Fibroblast of lung (primary cell): ENCODE measurements at regions not wholly inside any gene's neighbourhood (a gene's known extent, or its start where the extent isn't known, plus 50 kb on each side); places are given as distances from the start of the nearest gene placed in this dataset.

Experiments used
- DNase-seq, 2 donors: peaks; one replicate each; pipeline versions ENCODE4 v3.0.0 to v3.0.0-alpha.2; 2010; ENCODE audit warnings: low read depth in 2 of 2
- H2AFZ ChIP-seq: 2 replicates; pipeline ENCODE4 v1.5.1; 2012; ENCODE audit warnings: low read length, control low read depth, inconsistent platforms
- H3K27ac ChIP-seq: 2 replicates; pipeline ENCODE4 v1.5.1; 2011; ENCODE audit warnings: low read length, control low read depth; ENCODE audit not compliant: insufficient read depth
- H3K27me3 ChIP-seq: 2 replicates; pipeline ENCODE4 v1.5.1; 2011; ENCODE audit warnings: mild to moderate bottlenecking, low read length; ENCODE audit not compliant: control insufficient read depth, insufficient read depth
- H3K36me3 ChIP-seq: 2 replicates; pipeline ENCODE4 v1.5.1; 2011; ENCODE audit warnings: low read length; ENCODE audit not compliant: control insufficient read depth, insufficient read depth
- H3K4me1 ChIP-seq: 2 replicates; pipeline ENCODE4 v1.5.1; 2011; ENCODE audit warnings: low read length; ENCODE audit not compliant: control insufficient read depth, insufficient read depth; ENCODE audit errors: extremely low read depth
- H3K4me2 ChIP-seq: 2 replicates; pipeline ENCODE4 v1.5.1; 2011; ENCODE audit warnings: low read length, control low read depth; ENCODE audit not compliant: insufficient read depth; ENCODE audit errors: extremely low read depth
- H3K4me3 ChIP-seq, 4 experiments: fragments of 200-600 bp in 1 of 4; sonication (generic) in 1 of 4; replicated peaks in 1 of 4; 2 replicates each; pipeline ENCODE4 v1.5.1; 2011 to 2016; ENCODE audit warnings: low read length in 4 of 4, low read depth in 3 of 4, mild to moderate bottlenecking in 3 of 4, control low read depth in 2 of 4, inconsistent platforms in 1 of 4, mixed read lengths in 1 of 4; ENCODE audit not compliant: insufficient read depth in 1 of 4; ENCODE audit errors: control extremely low read depth in 1 of 4
- H3K79me2 ChIP-seq: 2 replicates; pipeline ENCODE4 v1.5.1; 2012; ENCODE audit warnings: mild to moderate bottlenecking, low read length, inconsistent platforms; ENCODE audit not compliant: control insufficient read depth, insufficient read depth
- H3K9ac ChIP-seq: 2 replicates; pipeline ENCODE4 v1.5.1; 2011; ENCODE audit warnings: mild to moderate bottlenecking, low read length, control low read depth; ENCODE audit not compliant: insufficient read depth
- H3K9me3 ChIP-seq: 2 replicates; pipeline ENCODE4 v1.5.1; 2012; ENCODE audit warnings: low read depth, low read length; ENCODE audit not compliant: control insufficient read depth, insufficient read depth
- H4K20me1 ChIP-seq: 2 replicates; pipeline ENCODE4 v1.5.1; 2011; ENCODE audit warnings: low read length; ENCODE audit not compliant: control insufficient read depth, insufficient read depth; ENCODE audit errors: extremely low read depth
- EZH2 ChIP-seq: IDR thresholded peaks from 2 replicates; pipeline ENCODE4 v1.5.1; 2012; ENCODE audit warnings: low read length, control low read depth, mild to moderate bottlenecking; ENCODE audit errors: missing control alignments
- TF ChIP-seq, protein P1 (sequence below), 2 donors: IDR thresholded peaks in 1 of 2; conservative IDR thresholded peaks in 1 of 2; 1 replicate in 1 of 2; 2 replicates in 1 of 2; pipeline ENCODE4 v1.5.1; 2011 to 2012; ENCODE audit warnings: low read length in 2 of 2, control low read depth in 1 of 2, inconsistent platforms in 1 of 2, low read depth in 1 of 2, mild to moderate bottlenecking in 1 of 2

DNA sequence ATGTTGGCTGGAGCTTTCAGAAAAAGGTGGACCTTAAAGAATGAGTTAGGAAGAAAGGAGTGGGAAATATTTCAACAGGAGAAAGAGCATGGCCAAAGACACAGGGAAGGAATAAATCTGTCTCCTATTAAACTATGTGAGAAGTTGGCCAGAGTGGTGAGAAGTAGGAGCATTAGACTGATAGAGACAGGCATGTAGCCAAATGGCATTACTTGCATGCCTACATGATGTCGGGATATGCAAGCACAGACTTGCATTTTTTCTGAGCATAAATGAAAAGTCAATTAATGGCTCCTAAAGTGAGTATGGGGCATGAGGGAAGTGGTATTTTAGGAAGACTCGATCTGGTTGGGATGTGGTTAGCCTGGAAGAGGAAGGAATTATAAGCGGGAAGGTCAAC lies 279.6 kb upstream of the PITX2 start:
- peak in 1 of 2 donors; percentile 55 for DNase-seq
- TF ChIP-seq, protein P1, sequence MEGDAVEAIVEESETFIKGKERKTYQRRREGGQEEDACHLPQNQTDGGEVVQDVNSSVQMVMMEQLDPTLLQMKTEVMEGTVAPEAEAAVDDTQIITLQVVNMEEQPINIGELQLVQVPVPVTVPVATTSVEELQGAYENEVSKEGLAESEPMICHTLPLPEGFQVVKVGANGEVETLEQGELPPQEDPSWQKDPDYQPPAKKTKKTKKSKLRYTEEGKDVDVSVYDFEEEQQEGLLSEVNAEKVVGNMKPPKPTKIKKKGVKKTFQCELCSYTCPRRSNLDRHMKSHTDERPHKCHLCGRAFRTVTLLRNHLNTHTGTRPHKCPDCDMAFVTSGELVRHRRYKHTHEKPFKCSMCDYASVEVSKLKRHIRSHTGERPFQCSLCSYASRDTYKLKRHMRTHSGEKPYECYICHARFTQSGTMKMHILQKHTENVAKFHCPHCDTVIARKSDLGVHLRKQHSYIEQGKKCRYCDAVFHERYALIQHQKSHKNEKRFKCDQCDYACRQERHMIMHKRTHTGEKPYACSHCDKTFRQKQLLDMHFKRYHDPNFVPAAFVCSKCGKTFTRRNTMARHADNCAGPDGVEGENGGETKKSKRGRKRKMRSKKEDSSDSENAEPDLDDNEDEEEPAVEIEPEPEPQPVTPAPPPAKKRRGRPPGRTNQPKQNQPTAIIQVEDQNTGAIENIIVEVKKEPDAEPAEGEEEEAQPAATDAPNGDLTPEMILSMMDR (conservative IDR thresholded peaks at IDR 0.05 in 1 of 2, IDR thresholded peaks at IDR 0.05 in 1 of 2; ENCODE audit: low read depth in 1 of 2, low read length in 2 of 2) = no peak
- TF ChIP-seq EZH2 = no peak

DNA sequence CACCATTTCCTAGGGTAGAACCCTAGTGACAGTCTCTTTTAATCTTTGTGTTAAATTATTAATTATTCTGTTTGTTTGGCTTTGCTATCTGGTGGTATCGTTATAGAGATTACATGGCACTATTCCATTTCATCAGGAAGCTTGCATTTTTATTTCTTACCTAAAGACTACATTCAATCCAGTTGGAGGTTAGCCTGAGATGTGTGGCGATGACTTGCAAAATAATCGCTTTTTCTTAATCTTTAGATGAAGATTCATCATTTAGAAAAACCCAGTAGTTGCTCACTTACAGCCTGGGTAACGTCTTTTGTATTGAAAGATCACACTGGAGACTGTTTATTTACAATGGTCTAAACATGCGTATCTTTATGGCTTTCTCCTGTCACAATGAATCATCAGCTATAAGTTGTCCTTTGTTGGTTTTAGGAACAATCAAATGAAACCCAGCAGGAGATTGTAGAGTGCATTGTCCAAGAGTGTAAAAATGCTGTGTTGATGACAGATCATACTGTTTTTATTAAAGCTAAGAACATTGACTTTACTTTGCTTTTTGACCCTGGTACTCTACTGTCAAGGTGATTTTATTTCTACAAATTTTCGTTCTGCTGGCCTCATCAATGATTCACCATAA lies 281.7 kb upstream of the PITX2 start:
- Histone ChIP-seq H3K79me2 (no peaks in the 10 kb centered on the region), H3K4me2 (no peak overlapping the region), H3K9ac (no peak overlapping the region), H3K4me3 (no peak overlapping the region), H3K9me3 (no peaks in the 10 kb centered on the region), H3K27me3 (no peaks in the 10 kb centered on the region), H4K20me1 (no peaks in the 10 kb centered on the region), H3K27ac (no peak overlapping the region), H3K36me3 (no peaks in the 10 kb centered on the region), H2AFZ (no peak overlapping the region), H3K4me1 (no peaks in the 10 kb centered on the region)
- TF ChIP-seq, protein P1 (conservative IDR thresholded peaks at IDR 0.05 in 1 of 2, IDR thresholded peaks at IDR 0.05 in 1 of 2; ENCODE audit: low read depth in 1 of 2, low read length in 2 of 2) = no peak
- TF ChIP-seq EZH2 = no peak
- peak in 1 of 2 donors; percentile 11 for DNase-seq

More for the DNA sequence above, 279.6 kb upstream of the PITX2 start:
- H3K9me3 ChIP-seq = no peaks in the 10 kb centered on the region
- no peaks in the 10 kb centered on the region for H3K27me3 ChIP-seq
- H3K36me3 ChIP-seq = no peaks in the 10 kb centered on the region
- H3K4me3 ChIP-seq = no peak overlapping the region
- H4K20me1 ChIP-seq = no peaks in the 10 kb centered on the region
- no peak overlapping the region for H3K27ac ChIP-seq
- no peaks in the 10 kb centered on the region for H3K4me1 ChIP-seq
- H3K9ac ChIP-seq = no peak overlapping the region
- H3K4me2 ChIP-seq = no peak overlapping the region
- H3K79me2 ChIP-seq = no peaks in the 10 kb centered on the region
- no peak overlapping the region for H2AFZ ChIP-seq

DNA sequence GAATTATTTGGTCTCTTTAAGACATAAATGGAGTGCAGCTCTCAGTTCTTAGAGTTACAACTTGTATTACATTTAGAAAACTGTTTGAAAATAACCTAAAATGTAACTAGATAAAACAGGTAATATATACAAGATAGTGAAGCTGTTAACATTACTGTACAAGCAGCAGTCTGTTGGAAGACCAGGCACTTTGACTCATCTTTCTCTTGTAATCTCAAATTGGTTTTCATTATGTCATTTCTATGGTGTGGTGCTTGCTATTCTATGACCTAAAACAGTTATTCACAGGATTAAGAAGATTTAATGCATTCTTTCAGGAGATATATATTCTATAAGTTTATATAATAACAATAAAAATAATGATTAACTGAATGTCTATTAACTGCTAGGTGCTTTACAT lies 282.5 kb upstream of the PITX2 start:
- H3K79me2 ChIP-seq = no peaks in the 10 kb centered on the region
- no peaks in the 10 kb centered on the region for H3K9me3 ChIP-seq
- no peak overlapping the region for H3K9ac ChIP-seq
- no peaks in the 10 kb centered on the region for H3K4me1 ChIP-seq
- no peak for TF ChIP-seq EZH2
- TF ChIP-seq, protein P1 (conservative IDR thresholded peaks at IDR 0.05 in 1 of 2, IDR thresholded peaks at IDR 0.05 in 1 of 2; ENCODE audit: low read depth in 1 of 2, low read length in 2 of 2) = no peak
- no peak overlapping the region for H3K4me2 ChIP-seq
- no peaks in the 10 kb centered on the region for H3K36me3 ChIP-seq
- H3K27me3 ChIP-seq = no peaks in the 10 kb centered on the region
- H3K27ac ChIP-seq = no peak overlapping the region
- H3K4me3 ChIP-seq = no peak overlapping the region
- no peaks in the 10 kb centered on the region for H4K20me1 ChIP-seq
- H2AFZ ChIP-seq = no peak overlapping the region
- DNase-seq = no peak
